Fibroblast of skin of right biceps (primary cell): ENCODE measurements at regions not wholly inside any gene's neighbourhood (a gene's known extent, or its start where the extent isn't known, plus 50 kb on each side); places are given as distances from the start of the nearest gene placed in this dataset.
A peak's percentile ranks its signal among the peaks of the same experiment; 100 is the strongest.
"Not testable (repeated sequence)": the region's sequence is repeated elsewhere in the genome, so short reads cannot be mapped to it uniquely, and the experiment has no call there.

Experiments used
- DNase-seq: peaks from one replicate; pipeline ENCODE4 v3.0.0-alpha.2; 2013

GRCh38 chr12:96085475-96085874 is 50.1 kb upstream of the LTA4H start:
- DNase-seq: no peak

DNA sequence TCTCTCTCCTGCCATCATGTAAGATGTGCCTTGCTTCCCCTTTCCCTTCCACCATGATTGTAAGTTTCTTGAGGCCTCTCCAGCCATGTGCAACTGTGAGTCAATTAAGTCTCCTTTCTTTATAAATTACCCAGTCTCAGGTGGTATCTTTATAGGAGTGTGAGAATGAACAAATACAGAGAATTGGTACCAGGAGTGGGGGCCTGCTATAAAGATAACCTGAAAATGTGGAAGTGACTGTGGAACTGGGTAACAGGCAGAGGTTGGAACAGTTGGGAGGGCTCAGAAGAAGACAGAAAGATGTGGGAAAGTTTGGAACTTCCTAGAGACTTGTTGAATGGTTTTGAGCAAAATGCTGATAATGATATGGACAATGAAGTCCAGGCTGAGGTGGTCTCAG is 50.8 kb upstream of the LTA4H start:
- DNase-seq: not testable (repeated sequence)

DNA sequence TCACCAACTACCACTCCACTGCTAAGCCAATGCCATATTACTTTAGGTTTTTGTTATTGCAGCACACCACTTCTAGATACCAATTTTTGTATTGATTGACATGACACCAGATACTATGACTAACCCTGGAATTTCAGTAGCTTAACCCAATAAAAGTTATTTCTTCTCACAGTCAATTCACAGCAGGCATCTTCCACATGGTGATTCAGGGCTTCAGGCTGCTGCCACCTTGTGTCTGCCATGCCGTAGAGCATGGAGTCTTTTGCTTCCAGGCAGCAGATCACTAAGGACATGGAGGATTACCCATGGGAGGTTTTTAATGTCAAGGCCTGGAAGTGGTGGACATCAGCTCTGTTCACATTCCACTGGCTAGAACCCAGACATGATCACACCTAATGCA is 56.4 kb upstream of the LTA4H start:
- DNase-seq: no peak

DNA sequence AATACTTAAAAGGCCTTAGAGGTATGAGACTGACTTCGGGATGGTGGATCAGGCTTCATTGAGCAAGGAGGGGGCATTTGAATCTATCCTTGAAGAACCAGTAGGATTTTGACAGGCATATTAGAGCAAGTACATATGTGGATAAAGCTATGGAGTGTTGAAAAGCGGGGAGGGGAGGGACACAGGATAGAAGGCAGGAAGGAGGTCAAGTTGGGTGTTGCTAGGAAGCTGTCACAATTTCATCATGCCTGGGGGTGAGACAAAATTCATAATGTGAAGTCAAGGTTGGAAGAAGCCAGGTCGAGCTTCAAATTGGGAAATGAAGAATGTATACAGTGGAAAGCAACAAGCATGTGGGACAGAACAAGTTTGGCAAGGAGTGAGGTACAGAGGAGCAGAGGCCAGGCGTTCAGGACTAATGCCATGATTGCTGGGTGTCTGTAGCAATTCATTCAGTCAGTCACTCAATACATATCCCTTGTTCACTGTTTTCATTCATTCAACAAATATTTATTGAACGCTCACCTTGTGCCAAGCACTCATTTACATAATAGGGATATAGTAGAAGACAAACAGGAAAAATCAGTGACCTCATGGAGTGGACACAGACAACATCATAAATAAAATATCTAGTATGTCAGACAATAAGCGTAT is 58.3 kb upstream of the LTA4H start:
- DNase-seq: no peak

DNA sequence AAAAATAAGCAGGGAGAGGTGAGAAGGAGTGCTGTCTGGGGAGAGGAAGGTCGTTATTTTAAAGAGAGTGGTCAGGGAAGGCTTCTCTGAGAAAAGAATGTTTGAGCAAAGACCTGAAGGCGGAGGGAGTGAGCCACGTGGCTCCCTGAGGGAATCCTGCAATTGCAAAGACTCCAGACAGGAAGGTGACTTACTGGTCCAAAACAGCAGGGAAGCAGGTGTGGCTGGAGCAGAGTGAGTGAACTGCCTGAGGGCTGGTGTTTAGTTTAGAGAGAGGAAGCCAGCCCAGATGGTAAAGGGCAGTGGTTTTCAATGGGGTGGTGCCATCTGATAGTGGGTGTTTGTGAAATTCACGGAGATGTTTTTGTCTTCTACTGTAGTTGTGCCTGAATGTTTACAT is 58.8 kb upstream of the LTA4H start:
- no peak for DNase-seq

DNA sequence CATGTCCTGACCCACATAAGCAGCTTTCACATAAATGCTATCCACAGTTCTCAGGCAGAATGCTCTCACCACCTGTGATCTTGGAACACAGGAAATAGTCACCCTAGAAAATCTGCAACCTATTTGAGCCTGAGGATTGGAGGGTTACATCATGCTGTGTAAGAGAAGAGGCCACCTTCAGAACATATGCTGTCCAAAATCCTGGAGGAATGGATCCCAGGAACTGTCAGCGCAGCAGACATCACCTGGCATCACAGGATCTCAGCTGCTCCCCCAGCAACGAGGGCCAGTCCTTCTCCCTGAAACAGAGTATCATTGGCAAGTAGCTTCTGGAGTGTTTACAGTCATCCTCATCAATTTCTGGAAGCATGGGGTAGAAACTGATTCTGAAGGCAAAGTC is 63.2 kb upstream of the LTA4H start:
- DNase-seq: no peak

- no peak for DNase-seq
These were observed 64.0 kb upstream of the LTA4H start for GRCh38 chr12:96099421-96099820.

DNA sequence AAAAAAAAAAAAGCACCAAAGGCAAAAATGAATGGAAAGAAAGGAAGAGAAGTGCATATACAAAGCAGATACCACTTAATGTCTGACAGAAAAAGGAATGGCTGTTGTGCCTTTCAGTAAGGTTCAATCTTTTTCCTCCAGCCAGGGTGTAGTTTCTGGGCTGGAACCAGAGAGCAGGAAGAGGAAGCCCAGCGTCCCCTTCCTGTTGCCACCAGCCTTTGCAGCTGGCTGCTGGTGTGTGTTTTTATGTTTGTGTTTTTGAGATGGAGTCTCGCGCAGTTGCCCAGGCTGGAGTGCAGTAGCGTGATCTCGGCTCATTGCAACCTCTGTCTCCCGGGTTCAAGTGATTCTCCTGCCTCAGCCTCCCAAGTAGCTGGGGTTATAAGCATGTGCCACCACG is 64.6 kb upstream of the LTA4H start:
- DNase-seq: no peak

GRCh38 chr12:96101806-96102205 is 66.4 kb upstream of the LTA4H start:
- no peak for DNase-seq

GRCh38 chr12:96103067-96103644 is 67.8 kb upstream of the LTA4H start:
- no peak for DNase-seq

DNA sequence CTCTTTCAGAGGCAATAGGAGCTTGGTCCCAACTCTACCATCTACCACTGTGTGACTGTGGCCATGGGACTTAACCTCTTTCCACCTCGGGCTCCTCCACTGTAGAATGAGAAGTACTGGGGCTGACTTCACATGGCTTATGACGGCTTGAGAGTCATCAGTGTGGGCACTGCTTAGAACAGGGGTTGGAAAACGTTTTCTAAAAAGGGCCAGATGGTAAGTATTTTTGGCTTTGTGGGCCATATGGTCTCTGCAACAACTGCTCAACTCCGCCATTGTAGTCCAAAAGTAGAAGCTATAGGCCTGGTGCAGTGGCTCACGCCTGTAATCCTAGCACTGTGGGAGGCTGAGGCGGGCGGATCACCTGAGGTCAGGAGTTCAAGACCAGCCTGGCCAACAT is 69.2 kb upstream of the LTA4H start:
- DNase-seq: no peak

- DNase-seq: no peak
These were observed 70.8 kb upstream of the LTA4H start for GRCh38 chr12:96106137-96106536.

DNA sequence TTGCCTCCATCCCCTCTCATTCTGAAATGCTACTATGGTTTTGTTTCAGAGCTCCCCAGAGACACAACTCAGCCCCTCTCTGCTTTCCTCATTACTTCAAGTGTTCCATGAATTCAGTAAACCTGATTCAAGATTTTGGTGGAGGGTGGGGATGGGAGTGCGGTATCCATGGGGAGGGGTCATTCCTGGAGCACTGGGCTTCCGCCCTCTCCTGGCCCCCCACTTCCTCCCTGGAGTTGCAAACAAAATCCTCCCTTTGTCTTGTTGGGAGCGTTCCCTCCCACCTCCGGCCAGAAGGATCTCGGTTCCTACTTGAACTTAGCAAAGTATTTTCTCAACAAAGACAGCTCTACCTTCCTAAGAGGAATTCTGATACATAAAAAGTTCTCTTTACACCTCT is 71.8 kb upstream of the LTA4H start:
- DNase-seq: no peak

- DNase-seq: no peak
These were observed 72.9 kb upstream of the LTA4H start for GRCh38 chr12:96108321-96108720.

DNA sequence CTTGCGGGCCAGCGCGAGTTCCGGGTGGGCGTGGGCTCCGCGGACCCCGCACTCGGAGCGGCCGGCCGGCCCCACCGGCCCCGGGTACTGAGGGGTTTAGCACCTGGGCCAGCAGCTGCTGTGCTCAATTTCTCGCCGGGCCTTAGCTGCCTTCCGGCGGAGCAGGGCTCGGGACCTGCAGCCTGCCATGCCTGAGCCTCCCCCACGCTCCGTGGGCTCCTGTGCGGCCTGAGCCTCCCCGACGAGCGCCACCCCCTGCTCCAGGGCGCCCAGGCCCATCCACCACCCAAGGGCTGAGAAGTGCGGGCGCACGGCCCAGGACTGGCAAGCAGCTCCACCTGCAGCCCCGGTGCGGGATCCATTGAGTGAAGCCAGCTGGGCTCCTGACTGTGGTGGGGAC is 73.6 kb upstream of the LTA4H start:
- DNase-seq: not testable (repeated sequence)

DNA sequence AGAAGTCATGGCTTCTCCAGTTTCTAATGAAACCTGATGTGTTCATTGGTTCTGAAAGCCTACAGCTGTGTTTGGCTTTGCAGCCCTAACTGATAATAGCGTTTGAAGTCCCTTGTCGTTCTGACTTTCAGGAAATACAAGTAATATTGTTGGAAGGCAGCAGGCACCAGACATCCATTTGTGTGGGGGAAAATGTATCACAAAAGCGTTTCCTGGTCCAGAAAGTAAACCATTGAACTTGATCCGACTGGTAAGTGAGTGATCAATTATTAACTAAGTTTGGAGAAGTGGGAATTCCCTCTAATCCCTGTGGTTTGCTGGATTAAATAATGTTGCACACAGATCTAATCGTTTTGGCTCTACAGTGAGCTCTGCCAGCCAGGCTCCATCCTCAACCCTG is 77.3 kb upstream of the LTA4H start:
- no peak for DNase-seq

GRCh38 chr12:96117460-96117859 is 76.7 kb upstream of the ELK3 start:
- no peak for DNase-seq

- peak; percentile 9 for DNase-seq
These were observed 73.6 kb upstream of the ELK3 start for GRCh38 chr12:96120359-96121100.

GRCh38 chr12:96121271-96121711 is 72.9 kb upstream of the ELK3 start:
- peak; percentile 12 for DNase-seq

GRCh38 chr12:96128292-96128691 is 65.9 kb upstream of the ELK3 start:
- not testable (repeated sequence) for DNase-seq

DNA sequence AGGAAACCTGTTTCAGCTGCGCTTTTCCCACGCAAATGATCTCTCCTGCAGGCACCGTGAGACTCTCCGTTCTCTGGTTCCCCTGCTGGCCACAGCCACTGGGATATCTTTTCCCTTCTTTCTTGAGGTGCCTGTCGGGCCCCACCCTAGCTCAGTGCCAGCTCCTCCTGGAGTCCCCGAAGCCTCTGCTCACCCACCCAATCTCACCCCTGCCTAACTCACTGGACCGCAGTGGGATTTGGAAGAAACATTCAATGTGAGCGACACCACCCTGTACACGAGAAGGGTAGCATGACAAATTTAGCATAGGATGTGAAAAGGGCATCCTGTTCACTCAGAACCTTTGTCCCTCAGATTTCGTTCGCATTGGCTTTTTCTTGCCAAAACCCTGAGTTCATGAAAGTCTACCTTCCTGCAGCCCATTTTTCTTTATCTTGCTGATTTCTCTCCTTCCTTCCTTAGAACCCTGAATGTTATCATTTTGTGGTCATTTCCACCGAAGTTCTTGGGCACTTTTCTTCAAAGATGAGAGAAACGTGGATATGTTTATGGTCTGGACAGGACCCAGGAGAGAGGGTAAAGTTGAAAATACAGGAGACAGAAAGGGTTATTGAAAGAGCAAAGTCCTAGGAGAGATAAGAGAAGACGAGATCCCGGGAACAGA is 63.6 kb upstream of the ELK3 start:
- DNase-seq: no peak

- DNase-seq: no peak
These were observed 62.9 kb upstream of the ELK3 start for GRCh38 chr12:96131230-96131788.

DNA sequence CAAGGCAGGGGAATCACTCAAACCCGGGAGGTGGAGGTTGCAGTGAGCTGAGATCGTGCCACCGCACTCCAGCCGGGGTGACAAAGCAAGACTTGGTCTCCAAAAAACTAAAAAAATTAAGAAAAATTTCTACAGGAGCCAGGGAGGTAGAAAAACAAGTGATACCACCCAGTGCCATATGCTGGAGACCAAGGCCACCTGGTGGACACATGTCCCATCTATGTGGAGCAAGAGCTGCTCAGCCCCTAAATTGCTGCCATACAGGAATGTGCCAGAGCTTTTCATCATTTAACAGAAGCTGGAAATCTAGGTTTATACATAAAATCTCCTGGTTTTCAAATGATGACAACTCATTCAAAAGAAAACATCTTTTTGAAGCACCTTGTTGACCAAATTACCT is 61.4 kb upstream of the ELK3 start:
- no peak for DNase-seq

DNA sequence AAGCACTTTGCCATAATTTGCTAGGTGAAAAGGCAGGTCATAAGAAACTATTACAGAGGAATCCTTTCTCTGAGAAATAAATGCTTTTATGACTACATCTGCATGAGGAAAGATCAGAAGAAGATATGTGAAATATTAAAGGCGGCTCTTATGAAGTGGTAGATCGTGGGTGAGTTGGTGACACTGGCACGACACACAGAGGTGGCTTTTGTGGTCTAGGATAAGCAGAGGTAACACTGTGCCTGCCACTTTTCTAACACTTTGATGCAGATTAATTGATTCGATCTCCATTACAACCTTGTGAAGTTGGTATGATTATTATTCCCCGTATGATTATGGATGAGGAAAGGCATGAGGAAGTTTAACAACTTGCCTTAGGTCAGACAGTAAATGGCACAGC is 60.0 kb upstream of the ELK3 start:
- no peak for DNase-seq
